ENCODE measurements at regions not wholly inside any gene's neighbourhood (a gene's known extent, or its start where the extent isn't known, plus 50 kb on each side); places are given as distances from the start of the nearest gene placed in this dataset.

GRCh38 chrY:21111313-21111712 lies 355.4 kb downstream of the RPS4Y2 start:
- no peaks in the 10 kb centered on the region for H3K36me3 ChIP-seq (ENCODE audit: control insufficient read depth, insufficient read depth, low read length)
- no peaks in the 10 kb centered on the region for H3K9me3 ChIP-seq (ENCODE audit: control insufficient read depth in 2 of 2, low read length in 2 of 2)
- no peaks in the 10 kb centered on the region for H3K36me3 Mint-ChIP-seq
- no peak overlapping the region for H3K4me3 ChIP-seq (ENCODE audit: low read depth, low read length)
- H3K4me1 Mint-ChIP-seq, result peaks cover 0 to 14% (median 5%) of the 10 kb centered on the region in 4 donors
- no peaks in the 10 kb centered on the region for H3K27me3 ChIP-seq (ENCODE audit: control insufficient read depth, insufficient read depth, low read length)
- no peak overlapping the region for H3K27ac ChIP-seq (ENCODE audit: insufficient read depth, low read length, poor library complexity, severe bottlenecking)
- ATAC-seq (ENCODE audit: low read depth in 2 of 2) (no peak), DNase-seq (no peak)
- H3K27me3 Mint-ChIP-seq, result no peaks in the 10 kb centered on the region
- peaks cover 3% of the 10 kb centered on the region for H3K4me1 ChIP-seq (ENCODE audit: control insufficient read depth, insufficient read depth, low read length, poor library complexity, severe bottlenecking)
- H3K9me3 Mint-ChIP-seq, result no peaks in the 10 kb centered on the region
- no peak overlapping the region for H3K27ac Mint-ChIP-seq
- no peak overlapping the region for H3K4me3 Mint-ChIP-seq

- Mint-ChIP-seq H3K36me3 (no peaks in the 10 kb centered on the region), H3K4me3 (no peak overlapping the region), H3K27me3 (no peaks in the 10 kb centered on the region), H3K9me3 (peaks cover 0 to 4% (median 0%) of the 10 kb centered on the region in 7 donors), H3K27ac (no peak overlapping the region), H3K4me1 (peaks cover 0 to 11% (median 3%) of the 10 kb centered on the region in 4 donors)
- no peaks in the 10 kb centered on the region for H3K27me3 ChIP-seq (ENCODE audit: control insufficient read depth, insufficient read depth, low read length)
- ATAC-seq (ENCODE audit: low read depth in 2 of 2) (no peak), DNase-seq (no peak)
- no peaks in the 10 kb centered on the region for H3K9me3 ChIP-seq (ENCODE audit: control insufficient read depth in 2 of 2, low read length in 2 of 2)
- no peak overlapping the region for H3K4me3 ChIP-seq (ENCODE audit: low read depth, low read length)
- no peak overlapping the region for H3K27ac ChIP-seq (ENCODE audit: insufficient read depth, low read length, poor library complexity, severe bottlenecking)
- H3K36me3 ChIP-seq (ENCODE audit: control insufficient read depth, insufficient read depth, low read length), result no peaks in the 10 kb centered on the region
- H3K4me1 ChIP-seq (ENCODE audit: control insufficient read depth, insufficient read depth, low read length, poor library complexity, severe bottlenecking), result no peaks in the 10 kb centered on the region
Measured at GRCh38 chrY:21121065-21121464, 365.2 kb downstream of the RPS4Y2 start.

DNA sequence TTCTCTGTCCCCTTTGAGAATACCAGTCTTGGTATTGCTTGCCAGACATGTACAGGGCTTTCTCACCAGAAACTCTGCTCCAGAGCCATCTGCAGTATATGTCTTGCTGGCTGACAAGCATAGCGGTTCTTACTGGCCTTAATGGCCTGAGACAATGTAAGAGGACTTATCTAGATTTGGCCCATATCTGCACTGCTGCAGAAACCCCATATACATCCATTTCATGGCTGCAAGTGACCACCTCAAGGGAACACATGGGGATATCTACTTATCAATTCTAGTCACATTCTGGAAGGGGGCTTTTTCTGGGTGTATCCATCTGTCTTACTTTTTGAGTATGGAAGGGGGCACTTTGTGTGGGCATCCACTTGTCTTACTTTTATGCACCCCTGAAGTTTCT lies 375.5 kb upstream of the RBMY1B start:
- peak overlapping the region in 1 of 3 donors; percentile 97 for H3K27ac Mint-ChIP-seq
- no peak for ATAC-seq (ENCODE audit: low read depth in 2 of 2)

DNA sequence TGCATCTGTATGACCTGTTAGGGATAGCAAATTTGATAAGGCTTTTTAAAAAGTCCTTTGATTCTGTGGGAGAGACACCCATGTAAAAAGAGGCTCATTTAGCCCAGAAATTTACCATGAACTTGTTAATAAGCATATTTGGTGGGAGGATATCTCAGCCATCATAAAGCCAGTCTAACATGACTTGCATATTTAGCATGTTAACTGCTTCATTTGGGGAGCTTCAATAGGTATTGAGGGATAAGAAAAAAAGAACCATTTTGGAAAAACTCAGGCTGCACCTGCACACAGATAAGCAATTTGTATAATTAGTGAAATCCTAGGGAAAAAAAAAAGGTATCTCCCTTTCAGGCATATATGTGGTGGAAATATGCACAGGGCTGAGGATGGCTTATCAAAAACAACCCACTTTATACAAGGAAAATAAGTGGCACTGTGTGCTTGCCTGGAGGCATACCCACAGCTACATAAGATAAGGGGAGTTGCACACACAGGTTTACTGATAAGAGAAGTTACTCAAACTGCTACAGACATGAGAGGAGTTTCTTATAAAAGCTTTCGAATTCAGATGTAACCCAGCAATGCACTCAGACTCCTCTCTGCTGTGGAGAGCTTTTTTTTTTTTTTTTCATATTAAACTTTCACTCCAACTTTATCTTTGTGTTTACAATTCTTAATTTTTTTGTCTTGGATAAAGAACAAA lies 372.9 kb upstream of the RBMY1B start:
- Histone ChIP-seq H3K36me3 (ENCODE audit: control insufficient read depth, insufficient read depth, low read length) (no peaks in the 10 kb centered on the region), H3K27ac (ENCODE audit: insufficient read depth, low read length, poor library complexity, severe bottlenecking) (peak overlapping the region; percentile 61), H3K4me1 (ENCODE audit: control insufficient read depth, insufficient read depth, low read length, poor library complexity, severe bottlenecking) (no peaks in the 10 kb centered on the region), H3K9me3 (ENCODE audit: control insufficient read depth in 2 of 2, low read length in 2 of 2) (no peaks in the 10 kb centered on the region), H3K4me3 (ENCODE audit: low read depth, low read length) (peak overlapping the region; percentile 97), H3K27me3 (ENCODE audit: control insufficient read depth, insufficient read depth, low read length) (no peaks in the 10 kb centered on the region)
- ATAC-seq (ENCODE audit: low read depth in 2 of 2) (peak; percentile 63 to 69), DNase-seq (no peak)
- Mint-ChIP-seq H3K4me3 (peak overlapping the region in 1 of 4 donors; percentile 97), H3K27me3 (no peaks in the 10 kb centered on the region), H3K36me3 (no peaks in the 10 kb centered on the region), H3K9me3 (no peaks in the 10 kb centered on the region), H3K27ac (peak overlapping the region in 1 of 3 donors; percentile 97), H3K4me1 (peaks cover 0 to 16% (median 7%) of the 10 kb centered on the region in 4 donors)

More for the DNA sequence above, 375.5 kb upstream of the RBMY1B start:
- no peaks in the 10 kb centered on the region for H3K27me3 Mint-ChIP-seq
- no peaks in the 10 kb centered on the region for H3K36me3 ChIP-seq (ENCODE audit: control insufficient read depth, insufficient read depth, low read length)
- no peaks in the 10 kb centered on the region for H3K27me3 ChIP-seq (ENCODE audit: control insufficient read depth, insufficient read depth, low read length)
- H3K4me3 Mint-ChIP-seq, result peak overlapping the region in 1 of 4 donors; percentile 65
- H3K9me3 ChIP-seq (ENCODE audit: control insufficient read depth in 2 of 2, low read length in 2 of 2), result no peaks in the 10 kb centered on the region
- H3K27ac ChIP-seq (ENCODE audit: insufficient read depth, low read length, poor library complexity, severe bottlenecking), result no peak overlapping the region
- H3K36me3 Mint-ChIP-seq, result no peaks in the 10 kb centered on the region
- H3K4me1 Mint-ChIP-seq, result peaks cover 0 to 16% (median 7%) of the 10 kb centered on the region in 4 donors
- no peaks in the 10 kb centered on the region for H3K4me1 ChIP-seq (ENCODE audit: control insufficient read depth, insufficient read depth, low read length, poor library complexity, severe bottlenecking)
- H3K9me3 Mint-ChIP-seq, result no peaks in the 10 kb centered on the region
- no peak for DNase-seq
- H3K4me3 ChIP-seq (ENCODE audit: low read depth, low read length), result peak overlapping the region; percentile 62

- no peaks in the 10 kb centered on the region for H3K27me3 Mint-ChIP-seq
- H3K27ac Mint-ChIP-seq, result peak overlapping the region in 1 of 3 donors; percentile 80
- no peaks in the 10 kb centered on the region for H3K36me3 Mint-ChIP-seq
- Histone ChIP-seq H3K4me1 (ENCODE audit: control insufficient read depth, insufficient read depth, low read length, poor library complexity, severe bottlenecking) (peaks cover 7% of the 10 kb centered on the region), H3K27me3 (ENCODE audit: control insufficient read depth, insufficient read depth, low read length) (no peaks in the 10 kb centered on the region), H3K4me3 (ENCODE audit: low read depth, low read length) (peak overlapping the region; percentile 97), H3K36me3 (ENCODE audit: control insufficient read depth, insufficient read depth, low read length) (peaks cover 44% of the 10 kb centered on the region), H3K27ac (ENCODE audit: insufficient read depth, low read length, poor library complexity, severe bottlenecking) (no peak overlapping the region), H3K9me3 (ENCODE audit: control insufficient read depth in 2 of 2, low read length in 2 of 2) (no peaks in the 10 kb centered on the region)
- no peak for ATAC-seq (ENCODE audit: low read depth in 2 of 2)
- H3K4me3 Mint-ChIP-seq, result peak overlapping the region in 1 of 4 donors; percentile 78
- no peak for DNase-seq
- H3K9me3 Mint-ChIP-seq, result no peaks in the 10 kb centered on the region
- peaks cover 0 to 18% (median 7%) of the 10 kb centered on the region in 4 donors for H3K4me1 Mint-ChIP-seq
Measured at GRCh38 chrY:21146331-21146730, 364.8 kb upstream of the RBMY1B start.

DNA sequence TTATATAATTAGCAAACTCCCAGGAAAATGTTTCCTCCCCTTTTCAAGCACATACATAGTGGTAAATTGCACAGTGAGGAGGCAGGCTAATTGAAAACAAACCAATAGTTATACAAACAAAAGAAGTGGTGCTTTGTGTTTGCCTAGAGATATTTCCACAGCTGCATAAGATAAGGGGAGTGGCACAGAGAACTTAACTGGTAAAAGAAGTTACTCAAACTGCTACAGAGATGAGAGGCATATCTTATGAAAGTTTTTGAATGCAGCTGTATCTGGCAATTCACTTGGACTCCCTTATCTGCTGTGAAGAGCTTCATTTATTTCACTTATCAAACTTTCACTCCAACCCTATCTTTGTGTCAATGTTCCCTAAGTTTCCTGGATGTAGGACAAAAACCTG lies 361.2 kb upstream of the RBMY1B start:
- no peaks in the 10 kb centered on the region for H3K27me3 Mint-ChIP-seq
- H3K4me1 Mint-ChIP-seq, result peaks cover 0 to 26% (median 10%) of the 10 kb centered on the region in 4 donors
- Histone ChIP-seq H3K27ac (ENCODE audit: insufficient read depth, low read length, poor library complexity, severe bottlenecking) (no peak overlapping the region), H3K27me3 (ENCODE audit: control insufficient read depth, insufficient read depth, low read length) (no peaks in the 10 kb centered on the region), H3K4me3 (ENCODE audit: low read depth, low read length) (peak overlapping the region; percentile 26), H3K9me3 (ENCODE audit: control insufficient read depth in 2 of 2, low read length in 2 of 2) (no peaks in the 10 kb centered on the region), H3K4me1 (ENCODE audit: control insufficient read depth, insufficient read depth, low read length, poor library complexity, severe bottlenecking) (peaks cover 7% of the 10 kb centered on the region), H3K36me3 (ENCODE audit: control insufficient read depth, insufficient read depth, low read length) (peaks cover 68% of the 10 kb centered on the region)
- H3K27ac Mint-ChIP-seq, result no peak overlapping the region
- DNase-seq (no peak), ATAC-seq (ENCODE audit: low read depth in 2 of 2) (no peak)
- peak overlapping the region in 1 of 4 donors; percentile 38 for H3K4me3 Mint-ChIP-seq
- H3K9me3 Mint-ChIP-seq, result no peaks in the 10 kb centered on the region
- no peaks in the 10 kb centered on the region for H3K36me3 Mint-ChIP-seq

DNA sequence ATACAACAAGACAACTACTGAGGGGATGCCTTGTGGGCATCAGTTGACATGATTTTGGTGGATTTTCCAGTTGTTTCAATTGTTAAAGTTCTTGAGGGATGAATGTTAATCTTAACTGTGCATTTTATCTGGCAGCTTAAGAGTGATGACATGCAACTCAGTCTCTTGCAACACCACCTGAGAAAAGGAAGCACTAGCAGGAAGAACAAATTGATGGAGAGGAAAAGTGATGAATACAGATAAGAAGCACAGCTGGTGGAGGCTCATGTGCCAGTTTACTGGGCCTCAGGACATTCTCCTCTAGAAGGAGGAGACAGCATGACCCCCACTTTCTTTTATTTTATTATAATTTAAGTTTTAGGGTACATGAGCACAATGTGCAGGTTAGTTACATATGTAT lies 341.3 kb upstream of the RBMY1B start:
- Histone ChIP-seq H3K36me3 (ENCODE audit: control insufficient read depth, insufficient read depth, low read length) (peaks cover 58% of the 10 kb centered on the region), H3K27ac (ENCODE audit: insufficient read depth, low read length, poor library complexity, severe bottlenecking) (no peak overlapping the region), H3K4me3 (ENCODE audit: low read depth, low read length) (no peak overlapping the region), H3K4me1 (ENCODE audit: control insufficient read depth, insufficient read depth, low read length, poor library complexity, severe bottlenecking) (no peaks in the 10 kb centered on the region), H3K27me3 (ENCODE audit: control insufficient read depth, insufficient read depth, low read length) (no peaks in the 10 kb centered on the region), H3K9me3 (ENCODE audit: control insufficient read depth in 2 of 2, low read length in 2 of 2) (no peaks in the 10 kb centered on the region)
- Mint-ChIP-seq H3K4me1 (peaks cover 0 to 17% (median 3%) of the 10 kb centered on the region in 4 donors), H3K9me3 (peaks cover 0 to 2% (median 0%) of the 10 kb centered on the region in 7 donors), H3K36me3 (no peaks in the 10 kb centered on the region), H3K27me3 (no peaks in the 10 kb centered on the region), H3K27ac (no peak overlapping the region), H3K4me3 (no peak overlapping the region)
- DNase-seq, result no peak
- no peak for ATAC-seq (ENCODE audit: low read depth in 2 of 2)

Measured in CD4-positive, CD25-positive, alpha-beta regulatory T cell (primary cell).